SK-N-SH (cell line): ENCODE measurements at regions not wholly inside any gene's neighbourhood (a gene's known extent, or its start where the extent isn't known, plus 50 kb on each side); places are given as distances from the start of the nearest gene placed in this dataset.

Experiments
- CTCF ChIA-PET: fragments of 300-600, 350-600 bp; formaldehyde crosslinking; extraction: SDS; loops from one replicate; lab custom pipeline; 2021; lab: Yijun Ruan, JAX
- POLR2A ChIA-PET: fragments of 350-600 bp; sonication (Branson Sonifier 250); formaldehyde crosslinking; extraction: SDS; loops from one replicate; lab custom pipeline; 2020; ENCODE audit warnings: antibody characterized with exemption, inconsistent platforms; lab: Yijun Ruan, JAX
- DNase-seq: peaks from one replicate; pipeline ENCODE4 v3.0.0; 2012
- H2AFZ ChIP-seq: fragments of 200-600 bp; sonication (generic); 2 replicates; pipeline ENCODE4 v1.8.1; 2016; ENCODE audit warnings: antibody characterized with exemption, mild to moderate bottlenecking, low read depth
- H3F3A ChIP-seq: fragments of 200-600 bp; sonication (generic); replicated peaks from 2 replicates; pipeline ENCODE3; 2016; ENCODE audit warnings: antibody characterized with exemption, mild to moderate bottlenecking; ENCODE audit not compliant: insufficient read depth
- H3K27ac ChIP-seq, 2 experiments: fragments of 200-500 bp in 1 of 2; fragments of 200-600 bp in 1 of 2; sonication (Bioruptor generic) in 1 of 2; sonication (generic), shearing (Covaris generic) in 1 of 2; 2 replicates each; pipeline versions ENCODE4 v1.5.1 to v1.6.1; 2014 to 2016; ENCODE audit warnings: low read depth in 2 of 2, inconsistent platforms in 1 of 2, low read length in 1 of 2, mild to moderate bottlenecking in 1 of 2, mixed read lengths in 1 of 2
- H3K27me3 ChIP-seq: fragments of 200-600 bp; sonication (generic), shearing (Covaris generic); 2 replicates; pipeline ENCODE4 v1.6.1; 2016; ENCODE audit warnings: mixed run types; ENCODE audit not compliant: insufficient read depth
- H3K36me3 ChIP-seq, 2 experiments: fragments of 200-500 bp in 1 of 2; fragments of 200-600 bp in 1 of 2; sonication (Bioruptor generic) in 1 of 2; sonication (generic) in 1 of 2; replicated peaks in 1 of 2; 2 replicates each; pipeline versions ENCODE3 to v1.5.1; 2014 to 2016; ENCODE audit warnings: low read length in 1 of 2, mild to moderate bottlenecking in 1 of 2; ENCODE audit not compliant: insufficient read depth in 2 of 2, control insufficient read depth in 1 of 2
- H3K4me1 ChIP-seq, 2 experiments: fragments of 200-500 bp in 1 of 2; fragments of 200-600 bp in 1 of 2; sonication (Bioruptor generic) in 1 of 2; sonication (generic), shearing (Covaris generic) in 1 of 2; 2 replicates each; pipeline versions ENCODE4 v1.5.1 to v1.6.1; 2014 to 2016; ENCODE audit warnings: low read depth in 1 of 2, low read length in 1 of 2, mixed run types in 1 of 2; ENCODE audit not compliant: insufficient read depth in 2 of 2, control insufficient read depth in 1 of 2
- H3K4me2 ChIP-seq: fragments of 200-600 bp; sonication (generic), shearing (Covaris generic); 2 replicates; pipeline ENCODE4 v1.6.1; 2017; ENCODE audit warnings: mixed run types
- H3K4me3 ChIP-seq, 2 experiments: fragments of 200-500 bp in 1 of 2; fragments of 200-600 bp in 1 of 2; sonication (Bioruptor generic) in 1 of 2; sonication (generic), shearing (Covaris generic) in 1 of 2; 2 replicates each; pipeline versions ENCODE4 v1.5.1 to v1.8.1; 2014 to 2016; ENCODE audit warnings: low read depth in 2 of 2, inconsistent platforms in 1 of 2, low read length in 1 of 2, mild to moderate bottlenecking in 1 of 2, mixed read lengths in 1 of 2, moderate library complexity in 1 of 2
- H3K79me2 ChIP-seq: fragments of 200-600 bp; sonication (generic); 2 replicates; pipeline ENCODE4 v1.8.1; 2017; ENCODE audit warnings: mild to moderate bottlenecking; ENCODE audit not compliant: insufficient read depth
- H3K9ac ChIP-seq: fragments of 200-600 bp; sonication (generic); 2 replicates; pipeline ENCODE4 v1.6.1; 2017; ENCODE audit warnings: mixed run types
- H3K9me2 ChIP-seq: fragments of 200-600 bp; sonication (generic); 2 replicates; pipeline ENCODE4 v1.6.1; 2017; ENCODE audit warnings: mixed run types
- H3K9me3 ChIP-seq: fragments of 200-600 bp; sonication (generic); 2 replicates; pipeline ENCODE4 v1.6.1; 2017; ENCODE audit warnings: mixed run types, mild to moderate bottlenecking, moderate library complexity
- H4K20me1 ChIP-seq: fragments of 200-600 bp; sonication (generic); 2 replicates; pipeline ENCODE4 v1.6.1; 2017; ENCODE audit warnings: mild to moderate bottlenecking, mixed run types; ENCODE audit not compliant: insufficient read depth
- CHD2 ChIP-seq: fragments of 150-350 bp; IDR thresholded peaks from 2 replicates; pipeline ENCODE4 v1.6.1; 2018; ENCODE audit warnings: low read length; ENCODE audit not compliant: partially characterized antibody
- FOSL2 ChIP-seq: IDR thresholded peaks from 2 replicates; pipeline ENCODE4 v1.4.0; 2012; ENCODE audit warnings: low read depth, mild to moderate bottlenecking, moderate library complexity, borderline replicate concordance
- FOXJ3 ChIP-seq: sonication (generic); formaldehyde crosslinking; IDR thresholded peaks from 2 replicates; pipeline ENCODE4 v1.5.1; 2020; ENCODE audit warnings: mild to moderate bottlenecking, missing genetic modification reagents
- GABPA ChIP-seq: IDR thresholded peaks from 2 replicates; pipeline ENCODE4 v1.4.0; 2012; ENCODE audit warnings: low read depth, mild to moderate bottlenecking
- POLR2AphosphoS5 ChIP-seq: IDR thresholded peaks from 2 replicates; pipeline ENCODE4 v1.6.1; 2012; ENCODE audit warnings: low read depth, low read length
- RAD21 ChIP-seq: IDR thresholded peaks from 2 replicates; pipeline ENCODE4 v1.6.1; 2012; ENCODE audit warnings: mild to moderate bottlenecking, low read length
- RFX5 ChIP-seq: IDR thresholded peaks from 2 replicates; pipeline ENCODE4 v1.6.1; 2012; ENCODE audit warnings: mild to moderate bottlenecking, improper control_type of control experiment, low read length
- RXRA ChIP-seq: IDR thresholded peaks from 2 replicates; pipeline ENCODE4 v1.4.0; 2012; ENCODE audit warnings: low read depth, mild to moderate bottlenecking, borderline replicate concordance
- TAF1 ChIP-seq: IDR thresholded peaks from 2 replicates; pipeline ENCODE4 v1.6.1; 2012; ENCODE audit warnings: low read depth, mild to moderate bottlenecking, low read length, moderate library complexity, borderline replicate concordance
- TCF12 ChIP-seq: IDR thresholded peaks from 2 replicates; pipeline ENCODE4 v1.4.0; 2012
- WGBS: methylation state at CpG from one replicate; pipeline ENCODE4 v1.1.6; 2017; ENCODE audit warnings: low lambda C conversion rate; 5-methylcytosine and 5-hydroxymethylcytosine counted together
- TF ChIP-seq, protein P1 (sequence below): fragments of 150-350 bp; IDR thresholded peaks from 2 replicates; pipeline ENCODE4 v1.6.1; 2016; ENCODE audit warnings: mild to moderate bottlenecking, low read depth, low read length
- TF ChIP-seq, protein P2 (sequence below): IDR thresholded peaks from 2 replicates; pipeline ENCODE4 v1.4.0; 2012; ENCODE audit warnings: low read depth, borderline replicate concordance
- TF ChIP-seq, protein P3 (sequence below): IDR thresholded peaks from 2 replicates; pipeline ENCODE4; 2012

DNA sequence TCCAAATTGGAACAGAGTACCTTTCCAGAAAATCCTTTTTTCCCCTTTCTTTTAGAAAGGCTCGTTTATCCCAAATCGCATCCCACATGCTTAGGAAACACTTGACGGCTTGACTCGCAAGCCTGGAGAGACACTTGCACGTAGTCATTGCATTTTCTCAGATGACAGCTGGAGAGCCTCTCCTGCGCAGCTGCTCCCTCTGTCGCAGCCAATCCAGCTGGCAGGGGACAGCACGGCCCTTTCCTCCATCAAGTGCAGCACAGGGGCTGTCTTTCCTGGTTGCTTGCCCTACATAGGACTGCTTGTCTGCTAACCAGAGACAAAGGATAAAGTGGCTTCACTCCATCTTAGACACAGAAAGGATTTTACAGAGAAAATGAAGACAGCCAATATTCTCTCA, 77.6 kb upstream of the RGS17 start (continued):
- TF ChIP-seq RFX5 (no peak), TAF1 (no peak), POLR2AphosphoS5 (no peak), FOSL2 (no peak), RXRA (no peak), GABPA (no peak), RAD21 (no peak), CHD2 (no peak), FOXJ3 (no peak)
- TF ChIP-seq, protein P1, sequence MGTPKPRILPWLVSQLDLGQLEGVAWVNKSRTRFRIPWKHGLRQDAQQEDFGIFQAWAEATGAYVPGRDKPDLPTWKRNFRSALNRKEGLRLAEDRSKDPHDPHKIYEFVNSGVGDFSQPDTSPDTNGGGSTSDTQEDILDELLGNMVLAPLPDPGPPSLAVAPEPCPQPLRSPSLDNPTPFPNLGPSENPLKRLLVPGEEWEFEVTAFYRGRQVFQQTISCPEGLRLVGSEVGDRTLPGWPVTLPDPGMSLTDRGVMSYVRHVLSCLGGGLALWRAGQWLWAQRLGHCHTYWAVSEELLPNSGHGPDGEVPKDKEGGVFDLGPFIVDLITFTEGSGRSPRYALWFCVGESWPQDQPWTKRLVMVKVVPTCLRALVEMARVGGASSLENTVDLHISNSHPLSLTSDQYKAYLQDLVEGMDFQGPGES: no peak
- TF ChIP-seq, protein P2, sequence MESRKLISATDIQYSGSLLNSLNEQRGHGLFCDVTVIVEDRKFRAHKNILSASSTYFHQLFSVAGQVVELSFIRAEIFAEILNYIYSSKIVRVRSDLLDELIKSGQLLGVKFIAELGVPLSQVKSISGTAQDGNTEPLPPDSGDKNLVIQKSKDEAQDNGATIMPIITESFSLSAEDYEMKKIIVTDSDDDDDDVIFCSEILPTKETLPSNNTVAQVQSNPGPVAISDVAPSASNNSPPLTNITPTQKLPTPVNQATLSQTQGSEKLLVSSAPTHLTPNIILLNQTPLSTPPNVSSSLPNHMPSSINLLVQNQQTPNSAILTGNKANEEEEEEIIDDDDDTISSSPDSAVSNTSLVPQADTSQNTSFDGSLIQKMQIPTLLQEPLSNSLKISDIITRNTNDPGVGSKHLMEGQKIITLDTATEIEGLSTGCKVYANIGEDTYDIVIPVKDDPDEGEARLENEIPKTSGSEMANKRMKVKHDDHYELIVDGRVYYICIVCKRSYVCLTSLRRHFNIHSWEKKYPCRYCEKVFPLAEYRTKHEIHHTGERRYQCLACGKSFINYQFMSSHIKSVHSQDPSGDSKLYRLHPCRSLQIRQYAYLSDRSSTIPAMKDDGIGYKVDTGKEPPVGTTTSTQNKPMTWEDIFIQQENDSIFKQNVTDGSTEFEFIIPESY: no peak

GRCh38 chr6:153207617-153208016, 76.5 kb upstream of the RGS17 start:
- Histone ChIP-seq H2AFZ (no peak overlapping the region), H3K9me2 (no peaks in the 10 kb centered on the region), H3K27me3 (no peaks in the 10 kb centered on the region), H3K79me2 (no peaks in the 10 kb centered on the region), H4K20me1 (no peaks in the 10 kb centered on the region), H3K4me3 (no peak overlapping the region), H3F3A (no peaks in the 10 kb centered on the region), H3K27ac (peak overlapping the region in 1 of 2 experiments; percentile 72; a peak in 1 of 4 replicates), H3K9ac (no peak overlapping the region), H3K4me1 (no peaks in the 10 kb centered on the region; a peak in 1 of 4 replicates), H3K36me3 (no peaks in the 10 kb centered on the region), H3K9me3 (no peaks in the 10 kb centered on the region), H3K4me2 (no peak overlapping the region)
- ChIA-PET CTCF (interaction anchor here (0.9 kb wide), 1 partner anchor 23 kb away, joined by 4 read pairs; no protein-coding TSS in a partner anchor), POLR2A (no interaction called here)
- 60% methylated on average over 1 of the region's 1 CpG for WGBS
- no peak for DNase-seq
- TF ChIP-seq, protein P2: no peak
- 0 out of 2 replicates have a peak, but pooled peaks have one; percentile 30 for TF ChIP-seq TCF12
- TF ChIP-seq, protein P3, sequence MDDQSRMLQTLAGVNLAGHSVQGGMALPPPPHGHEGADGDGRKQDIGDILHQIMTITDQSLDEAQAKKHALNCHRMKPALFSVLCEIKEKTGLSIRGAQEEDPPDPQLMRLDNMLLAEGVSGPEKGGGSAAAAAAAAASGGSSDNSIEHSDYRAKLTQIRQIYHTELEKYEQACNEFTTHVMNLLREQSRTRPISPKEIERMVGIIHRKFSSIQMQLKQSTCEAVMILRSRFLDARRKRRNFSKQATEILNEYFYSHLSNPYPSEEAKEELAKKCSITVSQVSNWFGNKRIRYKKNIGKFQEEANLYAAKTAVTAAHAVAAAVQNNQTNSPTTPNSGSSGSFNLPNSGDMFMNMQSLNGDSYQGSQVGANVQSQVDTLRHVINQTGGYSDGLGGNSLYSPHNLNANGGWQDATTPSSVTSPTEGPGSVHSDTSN: peak; percentile 36; the same call in 1 of the 2 replicates
